ENCODE measurements at regions not wholly inside any gene's neighbourhood (a gene's known extent, or its start where the extent isn't known, plus 50 kb on each side); places are given as distances from the start of the nearest gene placed in this dataset.

DNA sequence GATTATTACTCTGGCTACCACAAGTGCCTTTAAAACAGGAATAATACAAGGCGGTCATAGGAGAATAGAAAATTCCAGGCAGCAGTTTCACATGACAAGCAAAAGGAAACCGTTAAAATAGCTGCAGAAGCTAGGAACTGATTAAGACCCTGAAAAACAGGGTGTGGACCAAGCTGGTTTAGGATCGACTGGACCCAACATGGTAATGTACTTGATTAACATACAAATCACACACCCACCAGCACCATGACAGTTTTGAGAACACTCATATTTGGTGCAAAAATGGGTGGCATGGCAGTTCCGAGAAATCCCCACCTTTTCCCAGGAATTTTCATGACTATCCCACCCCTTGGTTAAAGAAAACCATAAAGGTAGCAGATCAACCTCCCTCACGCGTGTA lies 51.9 kb upstream of the TMEM163 start:
- DNase-seq (ENCODE audit: low read depth, low spot score) = no peak

GRCh38 chr2:134771313-134771801 lies 52.6 kb upstream of the TMEM163 start:
- DNase-seq (ENCODE audit: low read depth, low spot score) = peak; percentile 60

GRCh38 chr2:134772493-134773169 lies 53.8 kb upstream of the TMEM163 start:
- peak; percentile 55 for DNase-seq (ENCODE audit: low read depth, low spot score)

- DNase-seq (ENCODE audit: low read depth, low spot score) = peak; percentile 59
Observed at GRCh38 chr2:134773335-134773734, 54.5 kb upstream of the TMEM163 start.

- peak; percentile 77 for DNase-seq (ENCODE audit: low read depth, low spot score)
Observed at GRCh38 chr2:134773759-134774742, 55.3 kb upstream of the TMEM163 start.

DNA sequence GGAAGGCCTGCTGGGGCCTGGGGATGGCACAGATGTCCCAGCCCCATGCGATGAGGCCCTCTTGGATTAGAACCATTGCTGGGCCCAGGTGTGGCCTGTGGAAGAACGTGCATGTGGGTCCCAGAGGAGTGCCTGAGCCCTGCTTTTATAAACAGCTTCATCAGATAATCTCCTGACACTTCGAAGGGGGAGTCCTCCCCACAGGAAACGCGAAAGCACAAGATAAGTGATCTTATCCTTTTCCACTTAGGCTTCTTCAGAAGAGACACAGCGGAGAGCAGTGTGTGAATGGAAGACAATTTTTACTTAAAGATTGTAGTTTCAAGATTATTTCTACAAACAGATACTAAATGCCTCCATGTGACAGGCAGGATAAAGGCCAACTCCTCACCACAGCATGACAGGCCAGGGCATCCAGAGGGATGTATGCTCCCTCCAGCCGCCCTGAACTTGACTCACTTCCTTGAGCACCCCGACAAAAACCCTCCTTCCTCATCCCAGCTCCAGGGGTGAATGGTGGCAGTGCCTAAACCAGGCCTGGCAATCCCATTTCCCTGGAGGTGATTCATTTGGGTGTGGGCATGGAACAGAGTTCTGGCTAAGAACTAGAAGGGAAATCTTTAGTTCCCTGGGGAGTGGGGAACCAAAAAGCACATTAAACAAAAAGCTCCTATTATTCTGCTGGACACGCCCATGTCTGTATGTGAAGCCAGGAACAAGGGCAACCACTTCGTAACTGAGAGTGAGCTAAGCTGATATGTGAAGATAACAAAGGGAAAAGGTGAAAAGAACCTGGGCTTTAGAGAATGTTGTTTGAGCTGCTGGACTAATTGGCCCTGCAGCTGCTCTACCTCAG lies 56.2 kb upstream of the TMEM163 start:
- DNase-seq (ENCODE audit: low read depth, low spot score) = peak; percentile 36

GRCh38 chr2:134776836-134777235 lies 58.0 kb upstream of the TMEM163 start:
- DNase-seq (ENCODE audit: low read depth, low spot score) = no peak

DNA sequence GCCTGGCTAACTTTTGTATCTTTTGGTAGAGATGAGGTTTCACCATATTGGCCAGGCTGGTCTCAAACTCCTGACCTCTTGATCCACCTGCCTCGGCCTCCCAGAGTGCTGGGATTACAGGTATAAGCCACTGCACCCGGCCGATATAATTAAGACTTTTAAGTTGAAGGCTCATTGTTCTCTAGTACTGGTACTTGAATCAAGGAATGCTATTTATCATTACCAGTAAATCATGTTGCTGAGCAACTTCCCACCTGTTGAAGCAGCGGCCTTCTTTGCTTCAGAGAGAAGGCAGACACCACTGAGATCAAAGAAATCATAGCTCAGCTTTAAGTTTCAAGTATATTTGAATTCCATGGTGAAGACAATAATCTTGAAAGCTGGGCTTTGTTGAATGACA lies 58.8 kb upstream of the TMEM163 start:
- DNase-seq (ENCODE audit: low read depth, low spot score) = no peak

DNA sequence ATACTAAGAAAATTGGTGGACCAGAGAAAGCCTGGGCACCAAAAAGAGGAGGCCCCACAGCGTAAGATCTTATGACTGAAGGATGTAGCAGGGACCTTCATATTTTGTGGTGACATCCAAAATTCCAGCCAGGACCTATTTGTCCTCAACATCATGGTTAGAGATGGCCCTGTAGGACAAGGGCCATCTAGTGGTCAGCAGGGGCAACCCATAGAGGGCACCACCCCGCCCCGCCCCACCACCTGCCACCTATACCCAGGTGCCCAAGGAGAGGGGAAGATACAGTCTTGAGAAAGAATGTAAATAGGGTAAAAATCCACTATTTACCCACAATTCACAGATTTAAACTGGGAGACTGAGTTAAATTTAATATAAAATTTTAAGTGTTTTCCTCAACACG lies 59.6 kb upstream of the TMEM163 start:
- no peak for DNase-seq (ENCODE audit: low read depth, low spot score)

DNA sequence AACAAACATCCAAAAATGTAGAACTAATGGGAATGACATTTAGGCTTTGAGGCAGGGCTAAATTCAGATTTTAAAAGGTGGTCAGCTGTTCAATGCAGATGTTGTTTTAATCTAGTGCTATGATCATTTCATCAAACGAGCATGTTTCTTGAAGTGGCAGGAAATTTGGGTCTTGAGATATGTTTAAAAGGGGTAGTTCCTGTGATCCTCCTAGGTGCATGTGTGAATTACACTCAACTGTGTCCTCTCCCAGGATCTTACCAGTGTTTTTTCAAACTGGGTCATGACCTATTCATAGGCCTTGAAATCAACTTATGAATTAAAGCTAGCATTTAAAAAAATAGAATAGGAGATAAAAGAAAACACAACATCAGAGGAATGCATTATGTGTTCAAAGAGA lies 57.4 kb upstream of the ACMSD start:
- no peak for DNase-seq (ENCODE audit: low read depth, low spot score)

DNA sequence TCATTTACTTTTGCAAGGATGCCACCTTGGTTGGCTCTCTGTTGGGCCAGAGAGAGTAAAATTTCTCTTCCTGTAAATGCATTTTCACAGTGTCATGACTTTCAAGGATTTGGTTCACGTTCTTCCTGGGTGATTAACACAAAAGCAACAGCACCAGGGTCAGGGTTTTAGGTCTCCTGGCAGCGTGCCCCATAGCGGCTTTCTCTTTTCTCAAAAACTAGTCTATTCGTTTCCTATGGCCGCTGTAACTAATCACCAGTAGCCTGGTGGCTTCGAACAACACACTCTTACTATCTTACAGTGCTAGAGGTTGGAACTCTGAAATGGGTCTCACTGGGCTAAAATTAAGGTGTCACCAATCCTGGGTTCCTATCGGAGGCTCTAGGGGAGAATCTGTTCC lies 56.3 kb upstream of the ACMSD start:
- DNase-seq (ENCODE audit: low read depth, low spot score) = no peak

DNA sequence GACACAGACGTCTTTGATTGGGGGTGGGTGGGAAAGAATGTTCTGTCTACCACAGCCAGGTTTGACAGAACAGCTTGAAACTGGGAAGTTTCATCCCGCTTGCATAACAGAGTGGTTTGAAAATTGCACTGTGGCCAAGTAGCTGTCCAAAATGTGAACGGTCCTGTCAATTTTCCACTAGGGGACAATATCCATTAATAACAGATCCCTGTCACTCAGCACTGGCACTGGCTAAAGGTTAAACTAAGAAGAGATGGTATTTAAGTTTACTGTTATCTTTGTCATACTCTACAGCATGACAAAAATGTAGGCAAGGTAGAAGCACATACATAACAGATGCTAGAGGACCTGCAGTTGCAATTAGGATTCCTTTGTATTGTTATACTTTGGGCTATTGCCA lies 55.6 kb upstream of the ACMSD start:
- DNase-seq (ENCODE audit: low read depth, low spot score) = no peak

DNA sequence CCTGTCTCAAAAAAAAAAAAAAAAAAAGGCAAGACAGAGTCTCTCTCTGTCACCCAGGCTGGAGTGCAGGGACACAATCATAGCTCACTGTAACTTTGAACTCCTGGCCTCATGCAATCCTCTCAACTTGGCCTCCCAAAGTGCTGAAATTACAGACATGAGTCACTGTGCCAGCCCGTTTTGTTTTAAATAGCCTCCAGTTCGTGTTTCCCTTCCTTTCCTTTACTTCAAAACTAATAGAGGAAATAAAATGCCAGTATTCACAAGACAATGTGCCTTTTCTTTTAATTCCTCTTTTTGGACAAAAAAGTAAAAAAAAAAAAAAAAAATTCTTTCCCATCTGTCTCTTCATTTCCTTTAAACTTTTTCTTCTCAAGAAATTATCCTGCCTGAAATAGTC lies 54.5 kb upstream of the ACMSD start:
- DNase-seq (ENCODE audit: low read depth, low spot score) = no peak

GRCh38 chr2:134785659-134786430 lies 52.6 kb upstream of the ACMSD start:
- DNase-seq (ENCODE audit: low read depth, low spot score) = no peak

- DNase-seq (ENCODE audit: low read depth, low spot score) = no peak
Observed at GRCh38 chr2:134788417-134788816, 50.0 kb upstream of the ACMSD start.
